NB4 (cell line): ENCODE measurements at regions not wholly inside any gene's neighbourhood (a gene's known extent, or its start where the extent isn't known, plus 50 kb on each side); places are given as distances from the start of the nearest gene placed in this dataset.

Experiments
- DNase-seq: peaks from one replicate; pipeline ENCODE4 v3.0.0; 2010; ENCODE audit warnings: low read depth
- H3K4me3 ChIP-seq: one replicate; pipeline ENCODE4 v1.5.1; 2011; ENCODE audit warnings: mild to moderate bottlenecking, low read depth, low read length, moderate library complexity
- CTCF ChIP-seq: IDR thresholded peaks from one replicate; pipeline ENCODE4 v1.5.1; 2012; ENCODE audit warnings: low read depth, low read length
- MAX ChIP-seq: IDR thresholded peaks from 2 replicates; pipeline ENCODE4 v1.6.1; 2011; ENCODE audit warnings: low read depth, low read length
- MYC ChIP-seq: IDR thresholded peaks from 2 replicates; pipeline ENCODE4 v1.6.1; 2011; ENCODE audit warnings: low read depth, low read length
- POLR2A ChIP-seq: IDR thresholded peaks from 2 replicates; pipeline ENCODE4 v1.6.1; 2011; ENCODE audit warnings: mild to moderate bottlenecking; ENCODE audit not compliant: insufficient read length; ENCODE audit errors: extremely low read depth

- H3K4me3 ChIP-seq = no peak overlapping the region
- TF ChIP-seq POLR2A (no peak), MAX (no peak), CTCF (no peak), MYC (no peak)
- no peak for DNase-seq
These were observed 950.8 kb upstream of the GOT2 start for GRCh38 chr16:59684911-59685310.

GRCh38 chr16:59683709-59684108 is 949.6 kb upstream of the GOT2 start:
- H3K4me3 ChIP-seq = no peak overlapping the region
- TF ChIP-seq POLR2A = no peak
- TF ChIP-seq CTCF = no peak
- no peak for TF ChIP-seq MYC
- TF ChIP-seq MAX = no peak
- no peak for DNase-seq

- H3K4me3 ChIP-seq = no peak overlapping the region
- no peak for DNase-seq
- TF ChIP-seq CTCF = no peak
- TF ChIP-seq MAX = no peak
- no peak for TF ChIP-seq POLR2A
These were observed 931.6 kb upstream of the GOT2 start for GRCh38 chr16:59665618-59666220.

- no peak for DNase-seq
- TF ChIP-seq MAX (no peak), MYC (no peak), POLR2A (no peak), CTCF (no peak)
- no peak overlapping the region for H3K4me3 ChIP-seq
These were observed 924.5 kb upstream of the GOT2 start for GRCh38 chr16:59658572-59658971.

GRCh38 chr16:59655031-59655430 is 920.9 kb upstream of the GOT2 start:
- H3K4me3 ChIP-seq = no peak overlapping the region
- TF ChIP-seq POLR2A = no peak
- TF ChIP-seq MAX = no peak
- TF ChIP-seq CTCF = no peak
- TF ChIP-seq MYC = no peak
- DNase-seq = no peak

- TF ChIP-seq POLR2A (no peak), CTCF (no peak), MAX (no peak), MYC (no peak)
- no peak overlapping the region for H3K4me3 ChIP-seq
These were observed 920.3 kb upstream of the GOT2 start for GRCh38 chr16:59654455-59654854.

More at GRCh38 chr16:59654455-59654854, 920.3 kb upstream of the GOT2 start:
- no peak for DNase-seq
